Mesothelial cell of epicardium (in vitro differentiated cells): ENCODE measurements at regions not wholly inside any gene's neighbourhood (a gene's known extent, or its start where the extent isn't known, plus 50 kb on each side); places are given as distances from the start of the nearest gene placed in this dataset.

ENCODE experiments used
- DNase-seq, 2 experiments: peaks; one replicate each; pipeline ENCODE4 v3.0.0; 2021; ENCODE audit warnings: low spot score in 2 of 2; ENCODE audit not compliant: unreplicated experiment in 2 of 2
- H3K27ac Mint-ChIP-seq: 2 replicates; pipeline ENCODE4 v1.8.0; 2021; ENCODE audit warnings: mixed read lengths
- H3K27me3 Mint-ChIP-seq: 2 replicates; pipeline ENCODE4 v1.8.0; 2021; ENCODE audit warnings: low read depth, mixed read lengths
- H3K36me3 Mint-ChIP-seq: 2 replicates; pipeline ENCODE4 v1.8.0; 2021; ENCODE audit warnings: mixed read lengths
- H3K4me1 Mint-ChIP-seq: 2 replicates; pipeline ENCODE4 v1.8.0; 2021; ENCODE audit warnings: mixed read lengths
- H3K4me3 Mint-ChIP-seq: 2 replicates; pipeline ENCODE4 v1.8.0; 2021; ENCODE audit warnings: mild to moderate bottlenecking, moderate library complexity, mixed read lengths
- H3K9me3 Mint-ChIP-seq: 2 replicates; pipeline ENCODE4 v1.8.0; 2021; ENCODE audit warnings: mixed read lengths
- CTCF ChIP-seq: fragments of 200-600 bp; sonication (generic); IDR thresholded peaks from one replicate; pipeline ENCODE4 v1.5.0; 2021; ENCODE audit warnings: antibody characterized with exemption; ENCODE audit not compliant: unreplicated experiment

GRCh38 chr5:112065781-112066180, 308.8 kb upstream of the NREP start:
- H3K36me3 Mint-ChIP-seq: no peaks in the 10 kb centered on the region
- H3K9me3 Mint-ChIP-seq: no peaks in the 10 kb centered on the region
- no peak for TF ChIP-seq CTCF
- no peaks in the 10 kb centered on the region for H3K27me3 Mint-ChIP-seq
- no peak for DNase-seq
- H3K27ac Mint-ChIP-seq: peak overlapping the region; percentile 75
- peaks cover 90% of the 10 kb centered on the region for H3K4me1 Mint-ChIP-seq
- no peak overlapping the region for H3K4me3 Mint-ChIP-seq

- DNase-seq: no peak
- TF ChIP-seq CTCF: no peak
- Mint-ChIP-seq H3K27ac (peak overlapping the region; percentile 75), H3K4me3 (no peak overlapping the region), H3K27me3 (no peaks in the 10 kb centered on the region), H3K9me3 (no peaks in the 10 kb centered on the region), H3K36me3 (no peaks in the 10 kb centered on the region), H3K4me1 (peaks cover 85% of the 10 kb centered on the region)
Measured at GRCh38 chr5:112064956-112065355, 308.0 kb upstream of the NREP start.

GRCh38 chr5:112064271-112064701, 307.3 kb upstream of the NREP start:
- H3K4me1 Mint-ChIP-seq: peaks cover 84% of the 10 kb centered on the region
- no peak for DNase-seq

GRCh38 chr5:112063856-112064255, 306.9 kb upstream of the NREP start:
- Mint-ChIP-seq H3K4me1 (peaks cover 83% of the 10 kb centered on the region), H3K27me3 (no peaks in the 10 kb centered on the region), H3K27ac (peak overlapping the region; percentile 90), H3K36me3 (no peaks in the 10 kb centered on the region), H3K9me3 (no peaks in the 10 kb centered on the region), H3K4me3 (no peak overlapping the region)
- no peak for TF ChIP-seq CTCF
- no peak for DNase-seq

More at GRCh38 chr5:112064271-112064701, 307.3 kb upstream of the NREP start:
- no peaks in the 10 kb centered on the region for H3K9me3 Mint-ChIP-seq
- no peaks in the 10 kb centered on the region for H3K36me3 Mint-ChIP-seq
- H3K27me3 Mint-ChIP-seq: no peaks in the 10 kb centered on the region
- H3K27ac Mint-ChIP-seq: peak overlapping the region; percentile 65
- no peak for TF ChIP-seq CTCF
- no peak overlapping the region for H3K4me3 Mint-ChIP-seq

GRCh38 chr5:112063191-112063590, 306.2 kb upstream of the NREP start:
- H3K27ac Mint-ChIP-seq: peak overlapping the region; percentile 90
- DNase-seq: no peak
- no peaks in the 10 kb centered on the region for H3K27me3 Mint-ChIP-seq
- TF ChIP-seq CTCF: no peak
- H3K36me3 Mint-ChIP-seq: no peaks in the 10 kb centered on the region
- H3K4me1 Mint-ChIP-seq: peaks cover 79% of the 10 kb centered on the region
- no peak overlapping the region for H3K4me3 Mint-ChIP-seq
- no peaks in the 10 kb centered on the region for H3K9me3 Mint-ChIP-seq

GRCh38 chr5:112062181-112062580, 305.2 kb upstream of the NREP start:
- peak overlapping the region; percentile 78 for H3K27ac Mint-ChIP-seq
- H3K9me3 Mint-ChIP-seq: peaks cover 4% of the 10 kb centered on the region
- H3K27me3 Mint-ChIP-seq: no peaks in the 10 kb centered on the region
- no peak overlapping the region for H3K4me3 Mint-ChIP-seq
- DNase-seq: no peak
- H3K36me3 Mint-ChIP-seq: peaks cover under 1% of the 10 kb centered on the region
- TF ChIP-seq CTCF: no peak
- peaks cover 69% of the 10 kb centered on the region for H3K4me1 Mint-ChIP-seq
